Osteocyte (in vitro differentiated cells): ENCODE measurements at regions not wholly inside any gene's neighbourhood (a gene's known extent, or its start where the extent isn't known, plus 50 kb on each side); places are given as distances from the start of the nearest gene placed in this dataset.

ENCODE experiments used
- DNase-seq: peaks from one replicate; pipeline ENCODE4 v3.0.0; 2021; ENCODE audit warnings: mixed read lengths; ENCODE audit not compliant: unreplicated experiment; ENCODE audit errors: extremely low spot score
- H3K27ac Mint-ChIP-seq: one replicate; pipeline ENCODE4 v1.8.0; 2021; ENCODE audit warnings: mild to moderate bottlenecking, mixed read lengths; ENCODE audit not compliant: unreplicated experiment
- H3K27me3 Mint-ChIP-seq: one replicate; pipeline ENCODE4 v1.8.0; 2021; ENCODE audit warnings: mixed read lengths; ENCODE audit not compliant: unreplicated experiment
- H3K36me3 Mint-ChIP-seq: one replicate; pipeline ENCODE4 v1.8.0; 2021; ENCODE audit warnings: mixed read lengths; ENCODE audit not compliant: unreplicated experiment
- H3K4me1 Mint-ChIP-seq: one replicate; pipeline ENCODE4 v1.8.0; 2021; ENCODE audit warnings: mixed read lengths; ENCODE audit not compliant: unreplicated experiment
- H3K4me3 Mint-ChIP-seq: one replicate; pipeline ENCODE4 v1.8.0; 2021; ENCODE audit warnings: mild to moderate bottlenecking, moderate library complexity, mixed read lengths; ENCODE audit not compliant: unreplicated experiment
- H3K9me3 Mint-ChIP-seq: one replicate; pipeline ENCODE4 v1.8.0; 2021; ENCODE audit warnings: mixed read lengths; ENCODE audit not compliant: unreplicated experiment
- TF ChIP-seq, protein P1 (sequence below): fragments of 200-600 bp; sonication (generic); IDR thresholded peaks from 2 replicates; pipeline ENCODE4 v1.5.0; 2021; ENCODE audit warnings: antibody characterized with exemption, mild to moderate bottlenecking, moderate library complexity

DNA sequence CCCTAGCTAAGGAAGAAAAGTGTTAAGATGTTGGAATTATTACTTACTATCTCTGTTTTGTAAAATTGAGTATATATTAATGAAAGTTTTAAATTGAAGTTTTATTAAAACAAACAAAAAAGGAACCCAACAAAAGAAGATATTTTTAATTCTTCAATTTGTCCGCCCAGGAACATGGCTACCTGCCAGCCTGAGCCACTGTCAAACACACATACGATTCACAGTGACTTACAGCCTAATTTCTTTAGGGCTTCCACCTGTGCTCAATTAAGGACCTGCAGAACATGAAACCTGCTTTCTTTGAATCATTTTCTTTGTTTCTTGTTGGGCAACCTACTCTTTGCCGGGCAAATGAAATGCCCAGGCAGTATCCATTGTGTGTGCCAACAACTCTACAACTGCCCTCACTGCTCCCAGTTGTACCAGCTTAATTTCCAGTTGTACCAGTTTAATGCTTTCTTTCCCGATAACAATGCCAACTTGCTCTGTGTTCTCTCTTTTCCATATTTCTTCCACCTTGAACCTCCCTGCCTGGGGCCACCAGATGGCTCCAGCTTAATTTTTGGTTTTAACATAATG, 181.7 kb downstream of the GBA3 start:
- no peaks in the 10 kb centered on the region for H3K36me3 Mint-ChIP-seq
- no peak for DNase-seq
- H3K27me3 Mint-ChIP-seq: peaks cover 5% of the 10 kb centered on the region
- TF ChIP-seq, protein P1, sequence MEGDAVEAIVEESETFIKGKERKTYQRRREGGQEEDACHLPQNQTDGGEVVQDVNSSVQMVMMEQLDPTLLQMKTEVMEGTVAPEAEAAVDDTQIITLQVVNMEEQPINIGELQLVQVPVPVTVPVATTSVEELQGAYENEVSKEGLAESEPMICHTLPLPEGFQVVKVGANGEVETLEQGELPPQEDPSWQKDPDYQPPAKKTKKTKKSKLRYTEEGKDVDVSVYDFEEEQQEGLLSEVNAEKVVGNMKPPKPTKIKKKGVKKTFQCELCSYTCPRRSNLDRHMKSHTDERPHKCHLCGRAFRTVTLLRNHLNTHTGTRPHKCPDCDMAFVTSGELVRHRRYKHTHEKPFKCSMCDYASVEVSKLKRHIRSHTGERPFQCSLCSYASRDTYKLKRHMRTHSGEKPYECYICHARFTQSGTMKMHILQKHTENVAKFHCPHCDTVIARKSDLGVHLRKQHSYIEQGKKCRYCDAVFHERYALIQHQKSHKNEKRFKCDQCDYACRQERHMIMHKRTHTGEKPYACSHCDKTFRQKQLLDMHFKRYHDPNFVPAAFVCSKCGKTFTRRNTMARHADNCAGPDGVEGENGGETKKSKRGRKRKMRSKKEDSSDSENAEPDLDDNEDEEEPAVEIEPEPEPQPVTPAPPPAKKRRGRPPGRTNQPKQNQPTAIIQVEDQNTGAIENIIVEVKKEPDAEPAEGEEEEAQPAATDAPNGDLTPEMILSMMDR: no peak
- H3K4me1 Mint-ChIP-seq: no peaks in the 10 kb centered on the region
- no peak overlapping the region for H3K4me3 Mint-ChIP-seq
- H3K9me3 Mint-ChIP-seq: peaks cover 4% of the 10 kb centered on the region
- H3K27ac Mint-ChIP-seq: no peak overlapping the region

DNA sequence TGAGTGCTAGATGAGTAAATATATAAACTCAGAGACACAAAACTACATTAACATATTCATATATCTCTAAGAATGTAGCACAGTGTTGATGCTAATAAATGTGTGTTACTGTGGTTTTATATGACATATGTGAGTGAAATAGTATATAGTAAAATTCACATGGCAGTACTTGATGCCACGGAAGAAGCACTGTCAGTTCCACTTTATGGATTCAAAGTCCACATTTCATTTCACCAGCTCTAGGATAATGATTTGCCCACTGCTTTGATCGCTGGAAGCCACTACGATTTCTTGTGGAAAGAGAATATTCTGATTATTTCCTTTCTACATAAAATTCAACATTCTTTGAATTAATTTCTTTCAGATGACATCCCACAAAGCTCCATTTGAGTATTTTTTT, 181.2 kb downstream of the GBA3 start:
- no peaks in the 10 kb centered on the region for H3K36me3 Mint-ChIP-seq
- H3K4me1 Mint-ChIP-seq: no peaks in the 10 kb centered on the region
- no peak overlapping the region for H3K27ac Mint-ChIP-seq
- TF ChIP-seq, protein P1: no peak
- H3K9me3 Mint-ChIP-seq: peaks cover 4% of the 10 kb centered on the region
- DNase-seq: no peak
- no peak overlapping the region for H3K4me3 Mint-ChIP-seq
- peaks cover 8% of the 10 kb centered on the region for H3K27me3 Mint-ChIP-seq

DNA sequence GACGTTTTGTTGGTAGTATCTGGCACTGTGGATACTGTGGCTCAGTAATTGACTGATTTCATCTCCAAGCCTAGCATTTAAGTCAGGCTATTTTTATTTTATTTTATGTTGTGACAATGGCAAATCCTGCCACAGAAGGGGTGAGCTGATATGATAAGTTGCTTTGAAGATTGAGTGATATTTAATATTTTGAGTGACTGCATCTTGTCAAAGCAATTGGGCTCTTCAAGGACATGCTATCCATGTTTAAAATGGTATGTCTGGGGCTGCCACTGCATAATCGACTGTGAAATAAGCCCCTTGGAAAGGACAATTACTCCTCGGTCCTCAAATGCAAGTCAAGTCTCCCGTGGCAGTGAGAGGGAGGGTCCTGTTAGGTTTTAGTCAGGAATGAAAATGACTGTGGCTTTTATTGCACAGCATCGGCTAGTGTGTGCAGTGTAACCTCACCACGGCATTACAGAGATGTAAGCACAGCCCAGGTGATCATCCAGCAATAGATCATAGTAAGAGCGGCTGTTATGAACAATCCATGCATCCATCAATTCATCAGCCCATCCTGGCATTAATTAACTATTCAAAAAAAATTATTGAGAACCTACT, 178.2 kb downstream of the GBA3 start:
- Mint-ChIP-seq H3K4me1 (no peaks in the 10 kb centered on the region), H3K27me3 (peaks cover 3% of the 10 kb centered on the region), H3K27ac (no peak overlapping the region), H3K36me3 (no peaks in the 10 kb centered on the region), H3K9me3 (peaks cover 4% of the 10 kb centered on the region), H3K4me3 (no peak overlapping the region)
- TF ChIP-seq, protein P1: no peak
- DNase-seq: no peak

DNA sequence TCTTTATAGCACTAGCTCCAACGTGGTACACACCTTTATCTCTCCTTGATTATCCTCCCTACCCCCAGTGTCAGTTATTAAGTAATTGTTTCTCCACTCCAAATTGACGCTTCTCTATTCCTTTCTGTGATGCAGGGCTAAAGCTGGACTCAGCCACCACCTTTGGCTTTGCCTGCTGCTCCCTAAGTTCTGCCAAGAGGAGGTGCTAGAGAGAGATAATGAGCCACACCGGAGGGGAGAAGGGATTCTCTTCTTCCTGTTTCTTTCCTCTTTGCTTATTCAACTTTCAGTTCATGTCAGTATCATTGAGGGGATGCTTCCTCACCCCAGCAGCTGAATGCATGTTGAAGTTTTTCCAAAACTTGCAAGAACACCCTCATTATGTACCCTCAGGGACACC, 176.5 kb downstream of the GBA3 start:
- no peak overlapping the region for H3K27ac Mint-ChIP-seq
- H3K9me3 Mint-ChIP-seq: no peaks in the 10 kb centered on the region
- H3K4me1 Mint-ChIP-seq: no peaks in the 10 kb centered on the region
- no peak for DNase-seq
- TF ChIP-seq, protein P1: no peak
- H3K36me3 Mint-ChIP-seq: no peaks in the 10 kb centered on the region
- H3K4me3 Mint-ChIP-seq: no peak overlapping the region
- peaks cover 3% of the 10 kb centered on the region for H3K27me3 Mint-ChIP-seq
